Forelimb muscle (tissue), 1 donor: ENCODE measurements at regions not wholly inside any gene's neighbourhood (a gene's known extent, or its start where the extent isn't known, plus 50 kb on each side); places are given as distances from the start of the nearest gene placed in this dataset.

Experiments used
- DNase-seq: peaks from one replicate; pipeline ENCODE4 v3.0.0-alpha.2; 2013; ENCODE audit warnings: low read depth

- no peak for DNase-seq
These were observed 50.5 kb upstream of the ATF3 start for GRCh38 chr1:212557739-212558692.

- peak; percentile 83 for DNase-seq
These were observed 49.7 kb upstream of the ATF3 start for GRCh38 chr1:212558693-212559480.
